Endothelial cell (in vitro differentiated cells): ENCODE measurements at regions not wholly inside any gene's neighbourhood (a gene's known extent, or its start where the extent isn't known, plus 50 kb on each side); places are given as distances from the start of the nearest gene placed in this dataset.

Experiments
- DNase-seq: peaks from one replicate; pipeline ENCODE4 v3.0.0; 2021; ENCODE audit warnings: low spot score
- H3K27ac Mint-ChIP-seq: one replicate; pipeline ENCODE4 v1.8.0; 2021; ENCODE audit warnings: mixed read lengths, inconsistent platforms; ENCODE audit not compliant: unreplicated experiment
- H3K27me3 Mint-ChIP-seq: one replicate; pipeline ENCODE4 v1.8.0; 2021; ENCODE audit warnings: mild to moderate bottlenecking, moderate library complexity, mixed read lengths, inconsistent platforms; ENCODE audit not compliant: unreplicated experiment
- H3K36me3 Mint-ChIP-seq: one replicate; pipeline ENCODE4 v1.8.0; 2021; ENCODE audit warnings: mild to moderate bottlenecking, low read depth, mixed read lengths, inconsistent platforms; ENCODE audit not compliant: unreplicated experiment
- H3K4me1 Mint-ChIP-seq: one replicate; pipeline ENCODE4 v1.8.0; 2021; ENCODE audit warnings: mild to moderate bottlenecking, mixed read lengths, inconsistent platforms; ENCODE audit not compliant: unreplicated experiment
- H3K4me3 Mint-ChIP-seq: one replicate; pipeline ENCODE4 v1.8.0; 2021; ENCODE audit warnings: mild to moderate bottlenecking, mixed read lengths, inconsistent platforms; ENCODE audit not compliant: unreplicated experiment
- H3K9me3 Mint-ChIP-seq: one replicate; pipeline ENCODE4 v1.8.0; 2021; ENCODE audit warnings: mixed read lengths, inconsistent platforms; ENCODE audit not compliant: unreplicated experiment
- TF ChIP-seq, protein P1 (sequence below): fragments of 200-600 bp; sonication (generic); IDR thresholded peaks from one replicate; pipeline ENCODE4 v1.5.0; 2021; ENCODE audit warnings: antibody characterized with exemption; ENCODE audit not compliant: unreplicated experiment

DNA sequence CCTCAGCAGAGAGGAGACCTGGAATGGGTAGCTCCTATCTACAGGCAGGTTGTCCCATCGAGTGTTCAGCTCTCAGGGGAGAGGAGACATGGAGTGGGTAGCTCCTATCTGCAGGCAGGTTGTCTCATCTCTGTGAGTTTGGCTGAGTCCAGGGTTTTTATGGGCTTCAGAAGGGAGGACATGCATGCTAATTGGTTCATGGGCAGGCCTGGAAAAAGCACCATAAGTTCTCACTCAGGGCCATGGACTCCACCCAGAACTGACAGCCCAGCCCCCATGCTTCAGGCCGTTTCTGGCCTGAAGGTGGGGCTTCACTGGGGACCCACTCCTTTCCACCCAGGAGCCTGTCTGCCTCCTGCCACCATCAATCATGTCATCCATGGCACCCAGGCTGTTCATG lies 84.0 kb downstream of the CYB561 start:
- Mint-ChIP-seq H3K27me3 (peaks cover 1% of the 10 kb centered on the region), H3K36me3 (peaks cover 40% of the 10 kb centered on the region), H3K4me3 (no peak overlapping the region), H3K9me3 (no peaks in the 10 kb centered on the region), H3K4me1 (peaks cover 12% of the 10 kb centered on the region), H3K27ac (no peak overlapping the region)
- no peak for DNase-seq
- TF ChIP-seq, protein P1, sequence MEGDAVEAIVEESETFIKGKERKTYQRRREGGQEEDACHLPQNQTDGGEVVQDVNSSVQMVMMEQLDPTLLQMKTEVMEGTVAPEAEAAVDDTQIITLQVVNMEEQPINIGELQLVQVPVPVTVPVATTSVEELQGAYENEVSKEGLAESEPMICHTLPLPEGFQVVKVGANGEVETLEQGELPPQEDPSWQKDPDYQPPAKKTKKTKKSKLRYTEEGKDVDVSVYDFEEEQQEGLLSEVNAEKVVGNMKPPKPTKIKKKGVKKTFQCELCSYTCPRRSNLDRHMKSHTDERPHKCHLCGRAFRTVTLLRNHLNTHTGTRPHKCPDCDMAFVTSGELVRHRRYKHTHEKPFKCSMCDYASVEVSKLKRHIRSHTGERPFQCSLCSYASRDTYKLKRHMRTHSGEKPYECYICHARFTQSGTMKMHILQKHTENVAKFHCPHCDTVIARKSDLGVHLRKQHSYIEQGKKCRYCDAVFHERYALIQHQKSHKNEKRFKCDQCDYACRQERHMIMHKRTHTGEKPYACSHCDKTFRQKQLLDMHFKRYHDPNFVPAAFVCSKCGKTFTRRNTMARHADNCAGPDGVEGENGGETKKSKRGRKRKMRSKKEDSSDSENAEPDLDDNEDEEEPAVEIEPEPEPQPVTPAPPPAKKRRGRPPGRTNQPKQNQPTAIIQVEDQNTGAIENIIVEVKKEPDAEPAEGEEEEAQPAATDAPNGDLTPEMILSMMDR: no peak

DNA sequence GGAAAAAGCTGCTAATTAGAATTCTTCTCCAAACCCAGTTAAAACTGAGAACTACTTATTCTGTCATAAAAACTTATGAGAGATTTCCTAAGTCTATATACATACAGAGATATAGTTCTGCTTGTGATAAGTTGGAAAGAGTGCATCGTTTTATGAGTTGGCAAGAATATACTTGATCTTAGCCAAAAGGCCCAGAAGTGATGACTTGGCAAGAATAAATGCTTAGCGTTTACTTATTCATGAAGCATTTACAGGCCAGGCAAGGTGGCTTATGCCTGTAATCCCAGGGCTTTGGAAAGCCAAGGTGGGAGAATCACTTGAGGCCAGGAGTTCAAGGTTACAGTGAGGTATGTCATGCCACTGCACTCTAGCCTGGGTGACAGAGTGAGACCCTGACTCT lies 81.7 kb downstream of the CYB561 start:
- peaks cover 29% of the 10 kb centered on the region for H3K36me3 Mint-ChIP-seq
- TF ChIP-seq, protein P1: no peak
- H3K4me3 Mint-ChIP-seq: no peak overlapping the region
- H3K4me1 Mint-ChIP-seq: no peaks in the 10 kb centered on the region
- H3K27me3 Mint-ChIP-seq: no peaks in the 10 kb centered on the region
- H3K9me3 Mint-ChIP-seq: no peaks in the 10 kb centered on the region
- no peak for DNase-seq
- H3K27ac Mint-ChIP-seq: no peak overlapping the region

DNA sequence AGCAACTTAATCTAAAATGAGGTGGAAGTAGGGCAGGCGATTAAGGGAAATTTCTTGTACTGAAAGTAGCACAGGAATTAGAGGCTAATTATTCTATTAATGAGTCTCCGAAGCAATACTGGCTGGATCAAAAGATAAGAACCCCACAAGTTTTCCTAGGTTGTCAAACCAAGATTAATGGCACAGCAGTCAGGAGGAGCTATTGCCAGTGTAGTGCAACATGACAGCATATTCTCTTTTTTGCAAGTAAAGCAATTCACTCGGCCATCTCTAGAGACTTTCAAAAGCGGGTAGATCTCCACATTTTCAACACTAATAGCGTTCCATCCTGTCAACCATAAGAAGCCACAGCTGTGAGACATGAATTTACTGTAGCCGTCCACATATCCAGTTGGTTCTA lies 81.2 kb downstream of the CYB561 start:
- no peak for DNase-seq

DNA sequence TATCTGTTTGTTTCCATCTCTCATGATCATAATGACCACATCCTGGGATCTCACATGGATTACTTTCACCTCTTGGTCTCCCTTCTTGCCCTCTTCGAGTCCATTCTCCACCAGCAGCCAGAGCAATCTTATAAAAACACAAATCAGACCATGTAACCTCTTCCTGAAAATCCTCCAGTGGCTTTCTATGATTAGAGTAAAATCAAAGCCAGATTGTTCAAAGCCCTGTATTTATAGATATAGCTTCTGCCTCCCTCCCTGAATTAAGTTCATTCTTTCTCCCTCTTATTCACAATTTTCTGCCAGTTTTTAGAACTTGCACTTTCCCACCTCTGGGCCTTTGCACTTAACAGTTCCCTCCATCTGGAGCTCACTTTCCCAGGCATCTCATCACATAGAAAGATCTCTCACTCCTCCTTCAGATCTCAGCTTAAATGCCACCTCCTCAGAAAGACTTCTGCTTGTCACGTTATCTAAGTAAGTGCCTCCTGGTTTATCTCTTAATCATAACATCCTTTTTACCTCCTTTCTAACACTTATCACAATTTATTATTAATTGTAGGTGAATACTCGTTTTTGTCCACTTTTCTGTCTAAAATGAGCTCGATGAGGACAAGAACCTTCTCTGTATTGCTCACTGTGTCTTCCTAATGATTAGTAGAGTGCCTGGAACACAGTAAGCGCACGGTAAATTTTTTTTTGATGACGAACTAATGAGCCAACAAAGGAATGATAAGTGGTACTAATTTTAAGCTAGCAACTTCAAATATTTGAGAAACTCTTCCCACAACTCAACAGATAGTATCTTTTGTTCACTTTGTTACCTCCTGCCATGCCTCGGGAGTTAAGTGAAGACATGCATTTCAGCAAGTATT lies 80.5 kb downstream of the CYB561 start:
- no peak overlapping the region for H3K27ac Mint-ChIP-seq
- no peak overlapping the region for H3K4me3 Mint-ChIP-seq
- no peaks in the 10 kb centered on the region for H3K9me3 Mint-ChIP-seq
- H3K27me3 Mint-ChIP-seq: no peaks in the 10 kb centered on the region
- TF ChIP-seq, protein P1: no peak
- no peaks in the 10 kb centered on the region for H3K4me1 Mint-ChIP-seq
- peaks cover 32% of the 10 kb centered on the region for H3K36me3 Mint-ChIP-seq
- DNase-seq: no peak

More for the DNA sequence above, 81.2 kb downstream of the CYB561 start:
- Mint-ChIP-seq H3K9me3 (no peaks in the 10 kb centered on the region), H3K4me1 (no peaks in the 10 kb centered on the region), H3K36me3 (peaks cover 30% of the 10 kb centered on the region), H3K27ac (no peak overlapping the region), H3K4me3 (no peak overlapping the region), H3K27me3 (no peaks in the 10 kb centered on the region)
- TF ChIP-seq, protein P1: no peak

DNA sequence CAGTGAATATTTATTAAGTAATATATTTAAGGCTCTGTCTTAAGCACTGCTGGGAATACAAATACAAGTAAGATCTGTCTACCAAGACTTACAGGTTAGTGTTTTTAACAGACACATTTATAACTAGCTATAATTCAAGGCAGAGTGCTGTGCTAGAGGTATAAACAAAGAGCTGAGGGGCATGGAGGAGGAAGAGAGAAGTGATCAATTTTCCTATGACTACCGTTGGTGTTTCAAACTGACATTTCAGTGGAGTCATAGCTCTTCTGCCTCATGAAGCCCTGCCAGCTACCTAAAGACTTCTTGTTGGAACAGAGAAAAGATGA lies 79.9 kb downstream of the CYB561 start:
- Mint-ChIP-seq H3K4me3 (no peak overlapping the region), H3K27me3 (no peaks in the 10 kb centered on the region), H3K27ac (no peak overlapping the region), H3K4me1 (no peaks in the 10 kb centered on the region), H3K36me3 (peaks cover 29% of the 10 kb centered on the region), H3K9me3 (no peaks in the 10 kb centered on the region)
- no peak for DNase-seq
- TF ChIP-seq, protein P1: no peak
